ENCODE measurements at regions not wholly inside any gene's neighbourhood (a gene's known extent, or its start where the extent isn't known, plus 50 kb on each side); places are given as distances from the start of the nearest gene placed in this dataset.

DNA sequence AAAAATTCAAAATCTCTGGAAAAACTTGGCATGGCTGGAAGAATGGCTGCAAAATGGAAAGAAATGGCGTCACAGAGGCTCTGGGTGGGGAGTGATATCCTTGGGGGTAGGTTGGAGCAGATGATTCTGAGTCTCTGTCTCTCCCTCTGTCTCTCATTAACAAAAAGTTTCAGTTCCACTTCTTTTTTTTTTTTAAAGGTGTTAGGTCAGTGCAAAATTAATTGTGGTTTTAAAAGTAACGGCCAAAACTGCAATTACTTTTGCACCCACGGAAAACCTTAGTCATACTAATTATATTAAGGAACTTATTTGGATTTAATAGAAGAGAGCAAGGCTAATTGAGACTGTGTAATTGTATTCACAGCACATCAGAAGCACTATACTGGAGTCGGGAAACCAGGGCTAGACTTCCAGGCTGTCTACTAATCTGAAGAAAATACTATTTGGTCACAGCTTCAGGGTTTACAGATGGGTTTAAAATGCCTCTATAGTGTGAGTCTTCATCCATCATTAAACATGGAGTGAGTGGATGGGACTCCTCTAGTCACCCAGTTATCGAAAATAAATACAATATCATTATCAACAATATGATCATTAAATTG lies 289.1 kb upstream of the PLD5 start (continued):
- TF ChIP-seq, protein P1, sequence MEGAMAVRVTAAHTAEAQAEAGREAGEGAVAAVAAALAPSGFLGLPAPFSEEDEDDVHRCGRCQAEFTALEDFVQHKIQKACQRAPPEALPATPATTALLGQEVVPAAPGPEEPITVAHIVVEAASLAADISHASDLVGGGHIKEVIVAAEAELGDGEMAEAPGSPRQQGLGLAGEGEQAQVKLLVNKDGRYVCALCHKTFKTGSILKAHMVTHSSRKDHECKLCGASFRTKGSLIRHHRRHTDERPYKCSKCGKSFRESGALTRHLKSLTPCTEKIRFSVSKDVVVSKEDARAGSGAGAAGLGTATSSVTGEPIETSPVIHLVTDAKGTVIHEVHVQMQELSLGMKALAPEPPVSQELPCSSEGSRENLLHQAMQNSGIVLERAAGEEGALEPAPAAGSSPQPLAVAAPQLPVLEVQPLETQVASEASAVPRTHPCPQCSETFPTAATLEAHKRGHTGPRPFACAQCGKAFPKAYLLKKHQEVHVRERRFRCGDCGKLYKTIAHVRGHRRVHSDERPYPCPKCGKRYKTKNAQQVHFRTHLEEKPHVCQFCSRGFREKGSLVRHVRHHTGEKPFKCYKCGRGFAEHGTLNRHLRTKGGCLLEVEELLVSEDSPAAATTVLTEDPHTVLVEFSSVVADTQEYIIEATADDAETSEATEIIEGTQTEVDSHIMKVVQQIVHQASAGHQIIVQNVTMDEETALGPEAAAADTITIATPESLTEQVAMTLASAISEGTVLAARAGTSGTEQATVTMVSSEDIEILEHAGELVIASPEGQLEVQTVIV (IDR thresholded peaks at IDR 0.05; ENCODE audit: borderline replicate concordance, partially characterized antibody): no peak
- TF ChIP-seq, protein P2, sequence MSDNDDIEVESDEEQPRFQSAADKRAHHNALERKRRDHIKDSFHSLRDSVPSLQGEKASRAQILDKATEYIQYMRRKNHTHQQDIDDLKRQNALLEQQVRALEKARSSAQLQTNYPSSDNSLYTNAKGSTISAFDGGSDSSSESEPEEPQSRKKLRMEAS (IDR thresholded peaks at IDR 0.05; ENCODE audit: low read depth, low read length): no peak
- TF ChIP-seq MEF2A (IDR thresholded peaks at IDR 0.05; ENCODE audit: insufficient read depth, low read depth, low read length): no peak
- TF ChIP-seq, protein P3, sequence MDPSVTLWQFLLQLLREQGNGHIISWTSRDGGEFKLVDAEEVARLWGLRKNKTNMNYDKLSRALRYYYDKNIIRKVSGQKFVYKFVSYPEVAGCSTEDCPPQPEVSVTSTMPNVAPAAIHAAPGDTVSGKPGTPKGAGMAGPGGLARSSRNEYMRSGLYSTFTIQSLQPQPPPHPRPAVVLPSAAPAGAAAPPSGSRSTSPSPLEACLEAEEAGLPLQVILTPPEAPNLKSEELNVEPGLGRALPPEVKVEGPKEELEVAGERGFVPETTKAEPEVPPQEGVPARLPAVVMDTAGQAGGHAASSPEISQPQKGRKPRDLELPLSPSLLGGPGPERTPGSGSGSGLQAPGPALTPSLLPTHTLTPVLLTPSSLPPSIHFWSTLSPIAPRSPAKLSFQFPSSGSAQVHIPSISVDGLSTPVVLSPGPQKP (IDR thresholded peaks at IDR 0.05; ENCODE audit: low read depth, low read length): no peak
- TF ChIP-seq NBN (IDR thresholded peaks at IDR 0.05): 0 out of 2 replicates have a peak, but pooled peaks have one; percentile 42
- peak; percentile 99 for TF ChIP-seq MTA2 (IDR thresholded peaks at IDR 0.05; ENCODE audit: low read depth)
- TF ChIP-seq TAF1 (IDR thresholded peaks at IDR 0.05; ENCODE audit: borderline replicate concordance, low read depth, low read length): no peak
- TF ChIP-seq SPI1 (IDR thresholded peaks at IDR 0.05; ENCODE audit: borderline replicate concordance, insufficient read depth, low read depth, low read length): peak; percentile 81
- no peak for TF ChIP-seq CBX5 (IDR thresholded peaks at IDR 0.05; ENCODE audit: low read depth)
- TF ChIP-seq, protein P4, sequence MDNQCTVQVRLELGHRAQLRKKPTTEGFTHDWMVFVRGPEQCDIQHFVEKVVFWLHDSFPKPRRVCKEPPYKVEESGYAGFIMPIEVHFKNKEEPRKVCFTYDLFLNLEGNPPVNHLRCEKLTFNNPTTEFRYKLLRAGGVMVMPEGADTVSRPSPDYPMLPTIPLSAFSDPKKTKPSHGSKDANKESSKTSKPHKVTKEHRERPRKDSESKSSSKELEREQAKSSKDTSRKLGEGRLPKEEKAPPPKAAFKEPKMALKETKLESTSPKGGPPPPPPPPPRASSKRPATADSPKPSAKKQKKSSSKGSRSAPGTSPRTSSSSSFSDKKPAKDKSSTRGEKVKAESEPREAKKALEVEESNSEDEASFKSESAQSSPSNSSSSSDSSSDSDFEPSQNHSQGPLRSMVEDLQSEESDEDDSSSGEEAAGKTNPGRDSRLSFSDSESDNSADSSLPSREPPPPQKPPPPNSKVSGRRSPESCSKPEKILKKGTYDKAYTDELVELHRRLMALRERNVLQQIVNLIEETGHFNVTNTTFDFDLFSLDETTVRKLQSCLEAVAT (IDR thresholded peaks at IDR 0.05): 0 out of 2 replicates have a peak, but pooled peaks have one; percentile 14
- TF ChIP-seq ASH2L (IDR thresholded peaks at IDR 0.05; ENCODE audit: borderline replicate concordance, low read depth): no peak
- no peak for TF ChIP-seq RAD21 (IDR thresholded peaks at IDR 0.05; ENCODE audit: insufficient read depth, low read depth, low read length)
- no peak for TF ChIP-seq WRNIP1 (IDR thresholded peaks at IDR 0.05; ENCODE audit: borderline replicate concordance, low read depth, low read length)
- peak in 1 of 2 experiments; percentile 70; a peak in 3 of 4 replicates for TF ChIP-seq IKZF2 (IDR thresholded peaks at IDR 0.05)
- TF ChIP-seq, protein P5, sequence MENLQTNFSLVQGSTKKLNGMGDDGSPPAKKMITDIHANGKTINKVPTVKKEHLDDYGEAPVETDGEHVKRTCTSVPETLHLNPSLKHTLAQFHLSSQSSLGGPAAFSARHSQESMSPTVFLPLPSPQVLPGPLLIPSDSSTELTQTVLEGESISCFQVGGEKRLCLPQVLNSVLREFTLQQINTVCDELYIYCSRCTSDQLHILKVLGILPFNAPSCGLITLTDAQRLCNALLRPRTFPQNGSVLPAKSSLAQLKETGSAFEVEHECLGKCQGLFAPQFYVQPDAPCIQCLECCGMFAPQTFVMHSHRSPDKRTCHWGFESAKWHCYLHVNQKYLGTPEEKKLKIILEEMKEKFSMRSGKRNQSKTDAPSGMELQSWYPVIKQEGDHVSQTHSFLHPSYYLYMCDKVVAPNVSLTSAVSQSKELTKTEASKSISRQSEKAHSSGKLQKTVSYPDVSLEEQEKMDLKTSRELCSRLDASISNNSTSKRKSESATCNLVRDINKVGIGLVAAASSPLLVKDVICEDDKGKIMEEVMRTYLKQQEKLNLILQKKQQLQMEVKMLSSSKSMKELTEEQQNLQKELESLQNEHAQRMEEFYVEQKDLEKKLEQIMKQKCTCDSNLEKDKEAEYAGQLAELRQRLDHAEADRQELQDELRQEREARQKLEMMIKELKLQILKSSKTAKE (IDR thresholded peaks at IDR 0.05; ENCODE audit: low read depth, poor library complexity, severe bottlenecking): peak; percentile 30
- TF ChIP-seq SP1 (IDR thresholded peaks at IDR 0.05; ENCODE audit: low read depth, low read length): no peak
- TF ChIP-seq SIN3A (IDR thresholded peaks at IDR 0.05; ENCODE audit: low read depth, low read length): no peak
- TF ChIP-seq RFX5 (IDR thresholded peaks at IDR 0.05; ENCODE audit: low read depth, low read length): no peak
- no peak for TF ChIP-seq FOXM1 (IDR thresholded peaks at IDR 0.05; ENCODE audit: low read depth, low read length)
- TF ChIP-seq SMC3 (IDR thresholded peaks at IDR 0.05; ENCODE audit: borderline replicate concordance, low read length): no peak
- TF ChIP-seq ZNF217 (IDR thresholded peaks at IDR 0.05): no peak
- no peak for TF ChIP-seq SRF (IDR thresholded peaks at IDR 0.05; ENCODE audit: low read depth in 2 of 2, low read length in 2 of 2)
- peak; percentile 46; the same call in 1 of the 2 replicates for TF ChIP-seq CHD2 (IDR thresholded peaks at IDR 0.05; ENCODE audit: borderline replicate concordance, low read depth, low read length)
- no peak for TF ChIP-seq POLR2A (IDR thresholded peaks at IDR 0.05; ENCODE audit: low read depth, low read length)
- TF ChIP-seq SMARCA5 (IDR thresholded peaks at IDR 0.05): no peak
- no peak for TF ChIP-seq FOXK2 (IDR thresholded peaks at IDR 0.05)

Measured in GM12878 (cell line).